Liver (tissue), 8 donors: ENCODE measurements at regions not wholly inside any gene's neighbourhood (a gene's known extent, or its start where the extent isn't known, plus 50 kb on each side); places are given as distances from the start of the nearest gene placed in this dataset.

ENCODE experiments used
- DNase-seq: peaks from one replicate; pipeline ENCODE4 v3.0.0-alpha.2; 2017; ENCODE audit warnings: low spot score
- H3K27ac ChIP-seq, 2 donors: one replicate each; pipeline ENCODE4 v1.7.0; 2013; ENCODE audit warnings: inconsistent platforms in 2 of 2, low read length in 2 of 2, control low read depth in 1 of 2, low read depth in 1 of 2, mild to moderate bottlenecking in 1 of 2
- H3K27me3 ChIP-seq, 4 donors: one replicate each; pipeline versions ENCODE4 v1.6.1 to v1.7.0; 2013; ENCODE audit warnings: low read length in 3 of 4, inconsistent platforms in 1 of 4, mild to moderate bottlenecking in 1 of 4, moderate library complexity in 1 of 4; ENCODE audit not compliant: control insufficient read depth in 4 of 4, insufficient read depth in 4 of 4
- H3K36me3 ChIP-seq, 4 donors: one replicate each; pipeline versions ENCODE4 v1.6.1 to v1.7.0; 2013; ENCODE audit warnings: low read length in 3 of 4, mild to moderate bottlenecking in 3 of 4, low read depth in 1 of 4, moderate library complexity in 1 of 4; ENCODE audit not compliant: control insufficient read depth in 4 of 4, insufficient read depth in 3 of 4
- H3K4me1 ChIP-seq, 4 donors: one replicate each; pipeline versions ENCODE4 v1.6.1 to v1.7.0; 2013; ENCODE audit warnings: low read length in 3 of 4, mild to moderate bottlenecking in 3 of 4, moderate library complexity in 1 of 4; ENCODE audit not compliant: control insufficient read depth in 4 of 4, insufficient read depth in 4 of 4
- H3K4me3 ChIP-seq, 3 donors: one replicate each; pipeline versions ENCODE4 v1.6.1 to v1.7.0; 2013; ENCODE audit warnings: low read length in 3 of 3, control low read depth in 1 of 3, low read depth in 1 of 3, mild to moderate bottlenecking in 1 of 3
- H3K9ac ChIP-seq, 2 donors: one replicate each; pipeline ENCODE4 v1.7.0; 2013; ENCODE audit warnings: low read length in 2 of 2, mild to moderate bottlenecking in 2 of 2, moderate library complexity in 2 of 2, control low read depth in 1 of 2, low read depth in 1 of 2
- H3K9me3 ChIP-seq, 4 donors: one replicate each; pipeline versions ENCODE4 v1.6.1 to v1.7.0; 2013; ENCODE audit warnings: low read length in 3 of 4; ENCODE audit not compliant: control insufficient read depth in 4 of 4
- EGR1 ChIP-seq, 2 donors: IDR thresholded peaks; 2 replicates each; pipeline ENCODE4 v1.6.1; 2016 to 2018; ENCODE audit warnings: antibody characterized with exemption in 2 of 2, low read depth in 2 of 2
- FOXA2 ChIP-seq: IDR thresholded peaks from 2 replicates; pipeline ENCODE4 v1.6.1; 2016; ENCODE audit warnings: antibody characterized with exemption
- GABPA ChIP-seq, 2 donors: IDR thresholded peaks in 1 of 2; conservative IDR thresholded peaks in 1 of 2; 2 replicates each; pipeline ENCODE4 v1.6.1; 2016; ENCODE audit warnings: antibody characterized with exemption in 2 of 2, mild to moderate bottlenecking in 1 of 2, moderate library complexity in 1 of 2
- HNF4A ChIP-seq, 2 donors: conservative IDR thresholded peaks; 2 replicates each; pipeline ENCODE4 v1.6.1; 2016; ENCODE audit warnings: antibody characterized with exemption in 2 of 2, mild to moderate bottlenecking in 2 of 2
- JUND ChIP-seq, 2 donors: IDR thresholded peaks; 2 replicates each; pipeline ENCODE4 v1.6.1; 2016; ENCODE audit warnings: antibody characterized with exemption in 2 of 2
- NR2F2 ChIP-seq: IDR thresholded peaks from 2 replicates; pipeline ENCODE4 v1.6.1; 2016; ENCODE audit warnings: antibody characterized with exemption
- RAD21 ChIP-seq, 2 donors: IDR thresholded peaks; 2 replicates each; pipeline ENCODE4 v1.6.1; 2016; ENCODE audit warnings: antibody characterized with exemption in 2 of 2, mild to moderate bottlenecking in 2 of 2
- RXRA ChIP-seq, 2 donors: IDR thresholded peaks; 2 replicates each; pipeline ENCODE4 v1.6.1; 2017 to 2018; ENCODE audit warnings: antibody characterized with exemption in 2 of 2, mild to moderate bottlenecking in 1 of 2
- SP1 ChIP-seq: IDR thresholded peaks from 2 replicates; pipeline ENCODE4 v1.6.1; 2018; ENCODE audit warnings: antibody characterized with exemption, mild to moderate bottlenecking
- TAF1 ChIP-seq: conservative IDR thresholded peaks from 2 replicates; pipeline ENCODE4 v1.6.1; 2016; ENCODE audit warnings: antibody characterized with exemption, mild to moderate bottlenecking
- WGBS: extraction: QIAGEN DNeasy Blood & Tissue Kit; methylation state at CpG from one replicate; pipeline ENCODE4 v1.1.7; 2013; 5-methylcytosine and 5-hydroxymethylcytosine counted together
- TF ChIP-seq, protein P1 (sequence below): fragments of 150-350 bp; IDR thresholded peaks from 2 replicates; pipeline ENCODE4 v1.5.1; 2017; ENCODE audit warnings: improper control_type of control experiment, low read depth, low read length; ENCODE audit not compliant: missing input control
- TF ChIP-seq, protein P2 (sequence below): IDR thresholded peaks from 2 replicates; pipeline ENCODE4 v1.6.1; 2016; ENCODE audit warnings: antibody characterized with exemption
- TF ChIP-seq, protein P3 (sequence below): IDR thresholded peaks from 2 replicates; pipeline ENCODE4 v1.6.1; 2016; ENCODE audit warnings: antibody characterized with exemption
- donor health status: healthy.
- donor health status: healthy.
- donor health status: healthy.
- donor health status: healthy.
- donor health status: healthy.

DNA sequence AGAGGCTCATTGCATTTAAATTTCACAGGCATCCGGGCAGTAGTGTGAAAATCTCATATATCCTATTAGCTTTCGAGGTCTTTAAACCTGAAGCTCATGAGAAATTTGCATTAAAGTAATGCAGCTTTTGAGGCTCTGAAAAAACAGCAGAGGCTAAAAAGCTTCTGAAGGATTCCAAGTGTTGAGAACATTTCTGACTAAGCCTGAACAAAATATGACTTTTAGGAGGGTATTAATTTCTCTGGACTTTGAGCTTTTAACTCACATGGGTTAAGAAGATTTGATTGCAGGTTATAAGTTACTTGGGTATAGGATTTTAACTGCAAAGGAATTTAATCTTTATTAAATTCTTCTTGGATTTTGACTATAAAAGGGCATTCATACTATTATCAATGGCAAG is 743.9 kb downstream of the TLE1 start:
- Histone ChIP-seq H3K4me1 (no peaks in the 10 kb centered on the region), H3K36me3 (no peaks in the 10 kb centered on the region), H3K4me3 (no peak overlapping the region), H3K27me3 (no peaks in the 10 kb centered on the region), H3K9ac (no peak overlapping the region), H3K27ac (no peak overlapping the region), H3K9me3 (no peaks in the 10 kb centered on the region)
- TF ChIP-seq JUND (IDR thresholded peaks at IDR 0.05) (no peak), GABPA (IDR thresholded peaks at IDR 0.05 in 1 of 2, conservative IDR thresholded peaks at IDR 0.05 in 1 of 2) (no peak), RXRA (IDR thresholded peaks at IDR 0.05) (no peak)
- no peak for DNase-seq
- WGBS = 60% methylated on average over 2 of the region's 2 CpGs

DNA sequence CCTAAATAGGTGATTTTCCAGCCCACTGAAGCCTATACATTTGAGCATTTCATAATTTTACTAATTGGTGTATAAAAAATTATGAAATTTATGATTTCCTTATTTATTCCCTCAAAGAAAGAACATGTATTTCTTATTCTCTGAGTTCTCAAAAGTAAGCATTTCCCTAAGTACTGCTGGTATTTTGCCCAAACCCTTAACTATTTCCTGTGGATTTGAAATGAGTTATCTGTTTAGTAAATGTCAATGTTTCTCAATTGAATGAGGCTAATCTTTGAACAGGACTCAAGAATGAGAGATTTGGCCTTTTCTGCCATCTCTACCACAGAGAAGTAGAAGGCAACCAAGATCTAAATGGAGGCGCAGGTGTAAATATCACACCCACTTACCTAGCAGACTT is 751.7 kb downstream of the TLE1 start:
- no peaks in the 10 kb centered on the region for H3K9me3 ChIP-seq
- no peaks in the 10 kb centered on the region for H3K27me3 ChIP-seq
- H3K4me3 ChIP-seq = no peak overlapping the region
- H3K27ac ChIP-seq = no peak overlapping the region
- TF ChIP-seq, protein P1, sequence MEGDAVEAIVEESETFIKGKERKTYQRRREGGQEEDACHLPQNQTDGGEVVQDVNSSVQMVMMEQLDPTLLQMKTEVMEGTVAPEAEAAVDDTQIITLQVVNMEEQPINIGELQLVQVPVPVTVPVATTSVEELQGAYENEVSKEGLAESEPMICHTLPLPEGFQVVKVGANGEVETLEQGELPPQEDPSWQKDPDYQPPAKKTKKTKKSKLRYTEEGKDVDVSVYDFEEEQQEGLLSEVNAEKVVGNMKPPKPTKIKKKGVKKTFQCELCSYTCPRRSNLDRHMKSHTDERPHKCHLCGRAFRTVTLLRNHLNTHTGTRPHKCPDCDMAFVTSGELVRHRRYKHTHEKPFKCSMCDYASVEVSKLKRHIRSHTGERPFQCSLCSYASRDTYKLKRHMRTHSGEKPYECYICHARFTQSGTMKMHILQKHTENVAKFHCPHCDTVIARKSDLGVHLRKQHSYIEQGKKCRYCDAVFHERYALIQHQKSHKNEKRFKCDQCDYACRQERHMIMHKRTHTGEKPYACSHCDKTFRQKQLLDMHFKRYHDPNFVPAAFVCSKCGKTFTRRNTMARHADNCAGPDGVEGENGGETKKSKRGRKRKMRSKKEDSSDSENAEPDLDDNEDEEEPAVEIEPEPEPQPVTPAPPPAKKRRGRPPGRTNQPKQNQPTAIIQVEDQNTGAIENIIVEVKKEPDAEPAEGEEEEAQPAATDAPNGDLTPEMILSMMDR = no peak
- TF ChIP-seq TAF1 = no peak
- TF ChIP-seq, protein P2, sequence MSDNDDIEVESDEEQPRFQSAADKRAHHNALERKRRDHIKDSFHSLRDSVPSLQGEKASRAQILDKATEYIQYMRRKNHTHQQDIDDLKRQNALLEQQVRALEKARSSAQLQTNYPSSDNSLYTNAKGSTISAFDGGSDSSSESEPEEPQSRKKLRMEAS = no peak
- TF ChIP-seq FOXA2 = no peak
- TF ChIP-seq JUND (IDR thresholded peaks at IDR 0.05) = no peak
- TF ChIP-seq RXRA (IDR thresholded peaks at IDR 0.05) = no peak
- TF ChIP-seq NR2F2 = no peak
- TF ChIP-seq RAD21 (IDR thresholded peaks at IDR 0.05) = no peak
- TF ChIP-seq SP1 = no peak
- TF ChIP-seq, protein P3, sequence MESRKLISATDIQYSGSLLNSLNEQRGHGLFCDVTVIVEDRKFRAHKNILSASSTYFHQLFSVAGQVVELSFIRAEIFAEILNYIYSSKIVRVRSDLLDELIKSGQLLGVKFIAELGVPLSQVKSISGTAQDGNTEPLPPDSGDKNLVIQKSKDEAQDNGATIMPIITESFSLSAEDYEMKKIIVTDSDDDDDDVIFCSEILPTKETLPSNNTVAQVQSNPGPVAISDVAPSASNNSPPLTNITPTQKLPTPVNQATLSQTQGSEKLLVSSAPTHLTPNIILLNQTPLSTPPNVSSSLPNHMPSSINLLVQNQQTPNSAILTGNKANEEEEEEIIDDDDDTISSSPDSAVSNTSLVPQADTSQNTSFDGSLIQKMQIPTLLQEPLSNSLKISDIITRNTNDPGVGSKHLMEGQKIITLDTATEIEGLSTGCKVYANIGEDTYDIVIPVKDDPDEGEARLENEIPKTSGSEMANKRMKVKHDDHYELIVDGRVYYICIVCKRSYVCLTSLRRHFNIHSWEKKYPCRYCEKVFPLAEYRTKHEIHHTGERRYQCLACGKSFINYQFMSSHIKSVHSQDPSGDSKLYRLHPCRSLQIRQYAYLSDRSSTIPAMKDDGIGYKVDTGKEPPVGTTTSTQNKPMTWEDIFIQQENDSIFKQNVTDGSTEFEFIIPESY = no peak
- TF ChIP-seq EGR1 (IDR thresholded peaks at IDR 0.05; ENCODE audit: low read depth in 2 of 2) = no peak
- 98% methylated on average over 1 of the region's 1 CpG for WGBS
- H3K36me3 ChIP-seq = no peaks in the 10 kb centered on the region
- no peak for DNase-seq
- H3K4me1 ChIP-seq = no peaks in the 10 kb centered on the region
- no peak overlapping the region for H3K9ac ChIP-seq

DNA sequence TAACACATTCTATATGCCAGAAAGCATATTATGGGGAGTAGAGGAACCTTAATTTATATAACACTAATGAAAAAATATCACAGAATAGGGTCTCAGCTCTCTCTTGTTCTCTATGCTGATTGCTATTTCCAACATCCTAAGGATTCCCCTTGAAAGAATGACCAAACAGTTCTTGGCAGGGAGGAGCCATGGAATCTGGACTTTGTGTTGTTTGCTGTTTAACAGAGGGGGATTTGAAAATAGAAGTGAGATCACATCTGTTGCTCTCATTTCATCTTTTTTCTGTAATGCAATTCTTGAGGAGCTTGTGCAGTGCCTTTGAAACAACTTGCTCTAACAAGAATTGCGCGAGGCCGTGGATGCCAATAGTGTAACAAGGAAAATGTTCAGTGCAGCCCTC is 755.3 kb downstream of the TLE1 start:
- Histone ChIP-seq H3K27me3 (no peaks in the 10 kb centered on the region), H3K9me3 (no peaks in the 10 kb centered on the region), H3K4me3 (no peak overlapping the region), H3K9ac (no peak overlapping the region), H3K27ac (no peak overlapping the region), H3K36me3 (no peaks in the 10 kb centered on the region), H3K4me1 (no peaks in the 10 kb centered on the region)
- 96% methylated on average over 3 of the region's 3 CpGs for WGBS
- DNase-seq = no peak
- TF ChIP-seq RAD21 (IDR thresholded peaks at IDR 0.05) (no peak), RXRA (IDR thresholded peaks at IDR 0.05) (no peak), HNF4A (conservative IDR thresholded peaks at IDR 0.05) (peak in 1 of 2 donors; percentile 18)
